ENCODE measurements at regions not wholly inside any gene's neighbourhood (a gene's known extent, or its start where the extent isn't known, plus 50 kb on each side); places are given as distances from the start of the nearest gene placed in this dataset.

- no peak for ATAC-seq
- no peak overlapping the region for H3K4me3 ChIP-seq (ENCODE audit: low read depth in 2 of 2, low read length in 2 of 2)
- DNase-seq (ENCODE audit: low read depth, low spot score): no peak
- in situ Hi-C loops (cut with HindIII; ENCODE audit: low pct_unique_long_range_greater_than_20kb, low sequenced_read_pairs): no loop called here
- BruUV-seq (replicated peaks): no TSS peak
- intact Hi-C loops (cut with micrococcal nuclease; ENCODE audit: unreplicated experiment): no loop called here
- TF ChIP-seq SIN3A (IDR thresholded peaks at IDR 0.05; ENCODE audit: borderline replicate concordance, insufficient read depth, low read depth, low read length): no peak
- H3K4me1 ChIP-seq (ENCODE audit: control insufficient read depth, insufficient read depth, low read length): no peaks in the 10 kb centered on the region
- no peaks in the 10 kb centered on the region for H3K27me3 ChIP-seq (ENCODE audit: control insufficient read depth, insufficient read depth, low read length)
- no peaks in the 10 kb centered on the region for H3K36me3 ChIP-seq (ENCODE audit: control insufficient read depth, insufficient read depth, low read length)
- H3K9me3 ChIP-seq (ENCODE audit: control insufficient read depth, insufficient read depth, low read depth, low read length): no peaks in the 10 kb centered on the region
- CTCF ChIA-PET: no interaction called here
- no peak overlapping the region for H3K27ac ChIP-seq (ENCODE audit: low read length)
- POLR2A ChIA-PET: no interaction called here
Observed at GRCh38 chr2:182577816-182578215, 138.2 kb upstream of the DNAJC10 start.

DNA sequence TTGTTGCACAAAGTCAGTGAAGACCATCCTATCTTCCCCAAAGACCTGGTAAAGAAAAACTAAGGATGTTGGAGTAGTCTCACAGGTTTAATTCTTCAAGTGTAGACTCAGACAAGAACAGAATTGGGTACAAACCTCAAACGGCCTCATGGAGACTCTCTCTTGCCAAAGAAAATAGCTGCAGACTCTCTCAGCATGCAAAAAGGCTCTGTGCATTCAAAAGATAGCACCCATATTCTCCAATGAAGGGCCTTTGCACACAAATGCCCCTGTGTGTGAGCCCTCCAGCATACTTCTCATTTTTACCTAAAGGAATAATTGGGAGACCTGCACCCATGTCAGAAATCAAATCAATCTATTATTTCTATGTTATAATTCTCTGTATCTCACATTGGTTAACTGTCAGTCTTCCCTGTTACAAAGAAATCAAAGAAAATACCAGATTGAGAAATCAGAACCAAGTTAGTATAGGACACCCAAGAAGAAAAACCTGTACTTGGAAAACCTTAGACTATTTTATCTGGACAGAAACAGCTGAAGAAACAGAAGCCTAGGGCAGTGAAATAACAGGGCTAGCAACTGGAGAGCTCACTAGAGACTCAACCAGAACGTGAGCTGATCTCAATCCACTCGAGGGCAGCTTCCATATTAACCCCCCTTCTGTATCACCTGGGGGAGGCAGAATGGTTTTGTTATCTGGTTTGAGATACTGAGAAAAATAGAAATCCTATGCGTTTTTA, 134.7 kb upstream of the DNAJC10 start:
- Histone ChIP-seq H3K9me3 (ENCODE audit: control insufficient read depth, insufficient read depth, low read depth, low read length) (no peaks in the 10 kb centered on the region), H3K36me3 (ENCODE audit: control insufficient read depth, insufficient read depth, low read length) (no peaks in the 10 kb centered on the region), H3K4me1 (ENCODE audit: control insufficient read depth, insufficient read depth, low read length) (no peaks in the 10 kb centered on the region), H3K27me3 (ENCODE audit: control insufficient read depth, insufficient read depth, low read length) (no peaks in the 10 kb centered on the region), H3K4me3 (ENCODE audit: low read depth in 2 of 2, low read length in 2 of 2) (no peak overlapping the region), H3K27ac (ENCODE audit: low read length) (no peak overlapping the region)
- no peak for TF ChIP-seq CTCF (IDR thresholded peaks at IDR 0.05)
- TF ChIP-seq, protein P1, sequence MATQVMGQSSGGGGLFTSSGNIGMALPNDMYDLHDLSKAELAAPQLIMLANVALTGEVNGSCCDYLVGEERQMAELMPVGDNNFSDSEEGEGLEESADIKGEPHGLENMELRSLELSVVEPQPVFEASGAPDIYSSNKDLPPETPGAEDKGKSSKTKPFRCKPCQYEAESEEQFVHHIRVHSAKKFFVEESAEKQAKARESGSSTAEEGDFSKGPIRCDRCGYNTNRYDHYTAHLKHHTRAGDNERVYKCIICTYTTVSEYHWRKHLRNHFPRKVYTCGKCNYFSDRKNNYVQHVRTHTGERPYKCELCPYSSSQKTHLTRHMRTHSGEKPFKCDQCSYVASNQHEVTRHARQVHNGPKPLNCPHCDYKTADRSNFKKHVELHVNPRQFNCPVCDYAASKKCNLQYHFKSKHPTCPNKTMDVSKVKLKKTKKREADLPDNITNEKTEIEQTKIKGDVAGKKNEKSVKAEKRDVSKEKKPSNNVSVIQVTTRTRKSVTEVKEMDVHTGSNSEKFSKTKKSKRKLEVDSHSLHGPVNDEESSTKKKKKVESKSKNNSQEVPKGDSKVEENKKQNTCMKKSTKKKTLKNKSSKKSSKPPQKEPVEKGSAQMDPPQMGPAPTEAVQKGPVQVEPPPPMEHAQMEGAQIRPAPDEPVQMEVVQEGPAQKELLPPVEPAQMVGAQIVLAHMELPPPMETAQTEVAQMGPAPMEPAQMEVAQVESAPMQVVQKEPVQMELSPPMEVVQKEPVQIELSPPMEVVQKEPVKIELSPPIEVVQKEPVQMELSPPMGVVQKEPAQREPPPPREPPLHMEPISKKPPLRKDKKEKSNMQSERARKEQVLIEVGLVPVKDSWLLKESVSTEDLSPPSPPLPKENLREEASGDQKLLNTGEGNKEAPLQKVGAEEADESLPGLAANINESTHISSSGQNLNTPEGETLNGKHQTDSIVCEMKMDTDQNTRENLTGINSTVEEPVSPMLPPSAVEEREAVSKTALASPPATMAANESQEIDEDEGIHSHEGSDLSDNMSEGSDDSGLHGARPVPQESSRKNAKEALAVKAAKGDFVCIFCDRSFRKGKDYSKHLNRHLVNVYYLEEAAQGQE (IDR thresholded peaks at IDR 0.05; ENCODE audit: insufficient read depth in 1 of 2, low read depth in 2 of 2, low read length in 1 of 2): no peak
- DNase-seq (ENCODE audit: low read depth, low spot score): no peak
- in situ Hi-C loops (cut with HindIII; ENCODE audit: low pct_unique_long_range_greater_than_20kb, low sequenced_read_pairs): no loop called here
- intact Hi-C loops (cut with micrococcal nuclease; ENCODE audit: unreplicated experiment): no loop called here
- BruUV-seq (replicated peaks): no TSS peak
- POLR2A ChIA-PET: no interaction called here
- no peak for ATAC-seq
- CTCF ChIA-PET: no interaction called here

GRCh38 chr2:182584462-182584861, 131.6 kb upstream of the DNAJC10 start:
- ChIA-PET CTCF (no interaction called here), POLR2A (no interaction called here)
- ATAC-seq: no peak
- BruUV-seq (replicated peaks): no TSS peak
- no peaks in the 10 kb centered on the region for H3K9me3 ChIP-seq (ENCODE audit: control insufficient read depth, insufficient read depth, low read depth, low read length)
- in situ Hi-C loops (cut with HindIII; ENCODE audit: low pct_unique_long_range_greater_than_20kb, low sequenced_read_pairs) (no loop called here), intact Hi-C loops (cut with micrococcal nuclease; ENCODE audit: unreplicated experiment) (no loop called here)
- TF ChIP-seq, protein P1 (IDR thresholded peaks at IDR 0.05; ENCODE audit: insufficient read depth in 1 of 2, low read depth in 2 of 2, low read length in 1 of 2): no peak
- TF ChIP-seq POLR2AphosphoS5 (IDR thresholded peaks at IDR 0.05; ENCODE audit: low read depth, low read length): no peak
- no peak for TF ChIP-seq TCF7L2 (IDR thresholded peaks at IDR 0.05; ENCODE audit: low read depth, low read length)
- no peak for TF ChIP-seq SIN3A (IDR thresholded peaks at IDR 0.05; ENCODE audit: borderline replicate concordance, insufficient read depth, low read depth, low read length)
- TF ChIP-seq CTCF (IDR thresholded peaks at IDR 0.05): no peak
- DNase-seq (ENCODE audit: low read depth, low spot score): no peak
- no peaks in the 10 kb centered on the region for H3K27me3 ChIP-seq (ENCODE audit: control insufficient read depth, insufficient read depth, low read length)
- no peak overlapping the region for H3K27ac ChIP-seq (ENCODE audit: low read length)
- no peaks in the 10 kb centered on the region for H3K36me3 ChIP-seq (ENCODE audit: control insufficient read depth, insufficient read depth, low read length)
- no peak overlapping the region for H3K4me3 ChIP-seq (ENCODE audit: low read depth in 2 of 2, low read length in 2 of 2)
- H3K4me1 ChIP-seq (ENCODE audit: control insufficient read depth, insufficient read depth, low read length): no peaks in the 10 kb centered on the region

Measured in Panc1 (cell line).